Kidney (tissue), 13 donors: ENCODE measurements at regions not wholly inside any gene's neighbourhood (a gene's known extent, or its start where the extent isn't known, plus 50 kb on each side); places are given as distances from the start of the nearest gene placed in this dataset.

ENCODE experiments used
- DNase-seq, 5 donors: peaks; one replicate each; pipeline ENCODE4 v3.0.0-alpha.2; 2013 to 2020
- FAIRE-seq: peaks from 2 replicates; lab custom pipeline; 2012; peaks lifted over from hg19 to GRCh38; lab: Jason Lieb, UNC
- H3K27ac ChIP-seq, 2 donors: one replicate each; pipeline ENCODE4 v1.7.0; 2013; ENCODE audit warnings: low read depth in 2 of 2, low read length in 2 of 2, inconsistent platforms in 1 of 2
- H3K27me3 ChIP-seq: one replicate; pipeline ENCODE4 v1.7.1; 2013; ENCODE audit warnings: low read length, inconsistent platforms; ENCODE audit not compliant: control insufficient read depth, insufficient read depth
- H3K36me3 ChIP-seq, 3 donors: one replicate each; pipeline versions ENCODE4 v1.7.0 to v1.7.1; 2013; ENCODE audit warnings: low read length in 3 of 3, control low read depth in 1 of 3, inconsistent platforms in 1 of 3; ENCODE audit not compliant: insufficient read depth in 3 of 3, control insufficient read depth in 2 of 3
- H3K4me1 ChIP-seq, 3 donors: one replicate each; pipeline versions ENCODE4 v1.7.0 to v1.7.1; 2013; ENCODE audit warnings: low read length in 3 of 3, inconsistent platforms in 1 of 3, low read depth in 1 of 3; ENCODE audit not compliant: control insufficient read depth in 2 of 3, insufficient read depth in 2 of 3
- H3K4me3 ChIP-seq, 3 donors: one replicate each; pipeline versions ENCODE4 v1.7.0 to v1.8.1; 2013; ENCODE audit warnings: low read length in 3 of 3, control low read depth in 1 of 3, inconsistent platforms in 1 of 3
- H3K9ac ChIP-seq, 3 donors: one replicate each; pipeline versions ENCODE4 v1.7.0 to v1.7.1; 2013; ENCODE audit warnings: low read length in 3 of 3, control low read depth in 1 of 3, inconsistent platforms in 1 of 3
- H3K9me3 ChIP-seq, 3 donors: one replicate each; pipeline versions ENCODE4 v1.7.0 to v1.7.1; 2013; ENCODE audit warnings: low read length in 3 of 3, control low read depth in 1 of 3, inconsistent platforms in 1 of 3; ENCODE audit not compliant: control insufficient read depth in 2 of 3, insufficient read depth in 1 of 3
- CTCF ChIP-seq: IDR thresholded peaks from 3 replicates; pipeline ENCODE4 v1.5.1; 2012; ENCODE audit warnings: mild to moderate bottlenecking, moderate library complexity, borderline replicate concordance; ENCODE audit not compliant: insufficient read depth; ENCODE audit errors: extremely low read depth
- intact Hi-C: fragments of 100-400 bp; cut with DNase I; formaldehyde crosslinking; loops from one replicate; pipeline ENCODE4 v1.11.1; 2022
- donor health status: control.
- donor health status: control.
- donor health status: control.
- donor health status: control.
- donor health status: control.
- donor health status: DM: yes; HTN: yes; CAD: no.
- donor health status: Normal renal cell carcinoma (clear cell type).

GRCh38 chr14:75373133-75373532 is 54.7 kb upstream of the JDP2 start:
- H3K9ac ChIP-seq, result no peak overlapping the region
- no peaks in the 10 kb centered on the region for H3K27me3 ChIP-seq
- no peaks in the 10 kb centered on the region for H3K36me3 ChIP-seq
- H3K4me1 ChIP-seq, result no peaks in the 10 kb centered on the region
- no peak overlapping the region for H3K27ac ChIP-seq
- no peak overlapping the region for H3K4me3 ChIP-seq
- FAIRE-seq, result no peak
- intact Hi-C loops, result no loop called here
- no peak for DNase-seq
- TF ChIP-seq CTCF, result no peak
- H3K9me3 ChIP-seq, result no peaks in the 10 kb centered on the region

GRCh38 chr14:75373616-75374015 is 54.2 kb upstream of the JDP2 start:
- FAIRE-seq, result no peak
- Histone ChIP-seq H3K27ac (no peak overlapping the region), H3K9me3 (no peaks in the 10 kb centered on the region), H3K4me1 (no peaks in the 10 kb centered on the region), H3K36me3 (no peaks in the 10 kb centered on the region), H3K4me3 (no peak overlapping the region), H3K27me3 (no peaks in the 10 kb centered on the region), H3K9ac (no peak overlapping the region)
- no peak for DNase-seq
- intact Hi-C loops, result no loop called here
- no peak for TF ChIP-seq CTCF

GRCh38 chr14:75374911-75375310 is 52.9 kb upstream of the JDP2 start:
- TF ChIP-seq CTCF, result no peak
- no peak overlapping the region for H3K4me3 ChIP-seq
- H3K27me3 ChIP-seq, result no peaks in the 10 kb centered on the region
- H3K4me1 ChIP-seq, result no peaks in the 10 kb centered on the region
- FAIRE-seq (no peak), DNase-seq (no peak)
- H3K36me3 ChIP-seq, result no peaks in the 10 kb centered on the region
- no peak overlapping the region for H3K9ac ChIP-seq
- H3K9me3 ChIP-seq, result no peaks in the 10 kb centered on the region
- intact Hi-C loops, result no loop called here
- H3K27ac ChIP-seq, result no peak overlapping the region

GRCh38 chr14:75375983-75376382 is 51.8 kb upstream of the JDP2 start:
- no peak overlapping the region for H3K27ac ChIP-seq
- H3K9ac ChIP-seq, result no peak overlapping the region
- H3K4me3 ChIP-seq, result no peak overlapping the region
- intact Hi-C loops, result no loop called here
- no peaks in the 10 kb centered on the region for H3K9me3 ChIP-seq
- H3K36me3 ChIP-seq, result no peaks in the 10 kb centered on the region
- no peak for TF ChIP-seq CTCF
- DNase-seq (no peak), FAIRE-seq (no peak)
- no peaks in the 10 kb centered on the region for H3K27me3 ChIP-seq
- H3K4me1 ChIP-seq, result no peaks in the 10 kb centered on the region
